HG03442 (cell line): ENCODE measurements at regions not wholly inside any gene's neighbourhood (a gene's known extent, or its start where the extent isn't known, plus 50 kb on each side); places are given as distances from the start of the nearest gene placed in this dataset.

ENCODE experiments used
- ATAC-seq: cut with Tn5 transposase; IDR thresholded peaks from one replicate; pipeline ENCODE4 v1.9.1; 2021; ENCODE audit warnings: mild to moderate bottlenecking, moderate library complexity; ENCODE audit not compliant: unreplicated experiment

DNA sequence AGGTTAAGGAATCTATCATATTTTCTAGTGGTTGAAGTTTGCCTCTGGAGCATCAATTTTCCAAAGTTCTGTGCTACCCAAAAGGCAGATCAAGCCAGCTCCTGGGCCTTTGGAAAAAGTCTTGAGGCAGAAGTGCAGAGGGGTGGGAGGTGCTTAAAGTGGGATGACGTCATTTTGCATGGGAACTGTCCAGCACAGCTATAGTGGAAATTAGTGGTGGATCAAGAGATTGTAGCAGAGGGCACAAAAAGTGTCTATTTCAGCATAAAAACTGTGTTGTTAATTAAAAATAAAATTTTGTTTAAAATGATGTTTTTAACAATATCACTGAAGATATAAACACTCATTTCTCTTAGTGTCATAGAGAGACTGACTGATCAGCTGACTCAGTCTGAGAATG is 221.9 kb downstream of the LRRN1 start:
- no peak for ATAC-seq

DNA sequence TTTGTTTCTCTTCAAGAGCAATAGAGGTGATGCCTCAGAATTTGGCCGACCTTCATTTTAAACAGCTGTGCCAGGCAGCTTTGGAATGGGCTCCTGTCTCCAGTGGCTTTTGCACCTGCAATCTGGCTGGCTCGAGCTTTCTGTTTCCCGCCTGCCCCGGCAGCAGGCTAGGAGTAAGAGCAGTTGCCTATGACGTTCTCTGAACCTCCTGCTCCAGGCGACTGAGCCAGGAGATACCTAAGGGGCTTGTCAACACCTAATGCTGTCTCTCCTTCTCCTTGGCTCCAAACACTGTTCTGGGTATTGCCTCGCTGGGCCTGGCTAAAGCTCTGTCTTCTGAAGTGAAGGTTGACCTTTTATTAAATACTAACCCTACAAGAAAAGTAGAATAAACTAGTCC is 229.9 kb downstream of the LRRN1 start:
- ATAC-seq, result no peak

DNA sequence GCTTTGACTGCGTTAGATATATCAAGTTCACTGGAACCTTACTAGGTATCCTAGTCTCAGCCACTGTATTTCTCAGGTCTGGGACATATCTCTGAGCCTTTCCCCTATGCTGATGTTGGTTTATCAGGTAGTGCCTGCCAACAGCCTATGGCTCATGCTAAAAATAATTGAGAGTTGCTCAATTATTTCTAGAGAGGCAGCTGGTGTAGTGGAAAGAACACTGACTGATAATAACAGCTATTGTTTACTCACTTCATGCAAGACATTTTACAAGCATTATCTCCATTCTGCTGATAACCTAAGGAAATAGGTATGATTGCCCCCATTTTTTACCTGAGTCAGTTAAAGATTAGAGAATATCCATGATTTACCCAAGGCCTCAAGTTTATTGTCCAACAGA is 231.4 kb downstream of the LRRN1 start:
- ATAC-seq, result no peak

DNA sequence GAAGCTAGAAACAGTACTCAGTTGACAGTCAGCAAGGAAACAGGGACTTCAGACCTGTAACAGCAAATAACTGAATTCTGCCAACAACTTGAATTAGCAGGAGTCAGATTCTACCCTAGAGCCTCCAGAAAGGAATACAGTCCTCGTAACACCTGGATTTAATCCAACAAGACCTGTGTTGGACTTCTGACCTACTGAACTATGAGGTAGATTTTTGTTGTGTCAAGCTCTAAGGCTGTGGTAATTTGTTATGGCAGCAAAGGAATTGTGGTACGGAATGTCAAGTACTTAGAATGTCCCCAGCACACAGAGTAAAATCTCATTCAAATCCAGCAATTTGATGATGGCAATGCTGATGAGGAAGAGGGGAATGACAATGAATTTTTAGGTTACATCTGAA is 234.1 kb downstream of the LRRN1 start:
- no peak for ATAC-seq

DNA sequence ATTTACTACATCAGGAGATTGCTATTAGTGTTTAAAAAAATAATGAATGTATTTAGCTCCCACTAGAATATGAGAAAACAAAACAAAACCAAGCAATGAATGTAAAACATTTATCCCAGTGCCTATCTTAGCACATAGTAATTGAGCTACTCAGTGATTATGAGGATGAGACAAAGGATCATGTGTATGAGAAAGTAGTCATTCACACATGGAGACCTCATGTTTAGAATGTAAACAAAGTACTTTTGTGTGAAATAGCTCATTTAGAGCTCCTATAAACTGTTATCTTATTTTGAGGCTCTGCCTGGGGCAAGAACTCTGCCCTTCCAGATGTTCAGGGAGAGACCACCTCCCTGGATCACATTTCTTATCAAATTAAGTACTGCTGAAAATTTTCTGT is 236.8 kb downstream of the LRRN1 start:
- ATAC-seq, result no peak

- ATAC-seq, result no peak
Observed at GRCh38 chr3:4038351-4038750, 239.1 kb downstream of the LRRN1 start.

DNA sequence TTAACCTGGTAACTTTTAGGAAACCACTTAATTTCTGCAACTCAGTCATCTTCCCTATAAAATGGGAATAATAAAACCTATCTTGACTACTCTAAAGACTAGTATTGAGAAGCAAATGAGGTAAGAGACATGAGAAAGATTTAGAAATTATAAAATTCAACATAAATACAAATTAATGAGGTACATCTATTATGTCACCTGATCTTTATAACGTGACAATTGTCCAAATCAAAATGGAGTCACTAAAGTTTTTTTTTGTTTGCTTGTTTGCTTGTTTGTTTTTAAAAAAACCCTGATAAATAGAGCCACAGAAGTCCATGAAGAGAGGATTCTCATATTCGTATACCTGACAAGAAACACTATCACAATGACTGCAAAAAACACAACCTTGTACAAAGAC is 242.8 kb downstream of the LRRN1 start:
- ATAC-seq, result no peak

GRCh38 chr3:4042869-4043268 is 243.6 kb downstream of the LRRN1 start:
- ATAC-seq, result no peak

DNA sequence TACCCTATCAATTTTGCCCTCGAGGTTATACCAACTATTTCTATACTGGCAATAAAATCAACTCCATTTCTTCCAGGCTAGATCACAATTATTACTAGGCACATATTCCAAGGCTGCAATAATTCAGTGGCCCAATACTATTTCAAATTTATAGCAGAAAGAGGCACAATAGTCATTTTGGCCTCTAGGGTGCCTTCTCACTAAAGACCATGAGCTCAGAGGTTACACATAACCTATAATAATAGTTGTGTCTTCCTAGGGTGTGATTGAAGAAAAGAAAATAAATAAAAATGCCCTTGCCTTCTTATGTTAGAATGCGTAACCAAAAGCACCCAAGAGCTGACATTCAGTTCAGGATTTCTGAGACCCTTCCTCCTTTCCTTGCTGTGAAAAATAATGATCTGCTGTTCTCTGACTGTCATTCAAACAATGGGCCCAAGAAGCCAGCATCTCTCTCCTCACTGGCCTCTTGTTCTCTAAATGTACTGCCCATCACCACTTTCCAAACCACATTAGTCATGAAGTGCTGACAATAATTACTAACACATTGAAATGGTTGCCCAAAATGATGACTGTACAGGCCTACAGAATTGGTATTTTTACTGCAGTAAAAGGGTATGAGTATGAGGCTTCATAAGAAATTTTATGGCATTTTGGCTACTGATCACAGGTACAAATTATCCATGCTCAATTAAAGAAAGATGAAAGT is 244.8 kb downstream of the LRRN1 start:
- ATAC-seq, result no peak

- no peak for ATAC-seq
Observed at GRCh38 chr3:4044619-4045018, 245.4 kb downstream of the LRRN1 start.

DNA sequence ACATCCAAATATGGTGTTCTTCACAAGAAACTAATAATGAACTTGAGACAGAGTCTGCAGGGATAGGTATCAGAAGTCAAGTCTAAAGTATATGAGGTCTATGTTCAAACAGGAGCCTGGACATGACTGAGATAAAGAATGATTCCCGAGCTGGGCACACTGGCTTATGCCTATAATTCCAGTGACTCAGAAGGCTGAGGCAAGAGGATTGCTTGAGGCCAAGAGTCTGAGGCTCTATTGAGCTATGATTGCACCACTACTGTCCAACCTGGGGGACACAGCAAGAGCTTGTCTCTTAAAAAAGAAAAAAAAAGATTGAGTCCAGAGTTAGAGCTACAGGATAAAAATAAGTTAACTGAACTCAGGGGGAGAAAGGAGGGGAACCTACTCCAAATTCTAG is 246.5 kb downstream of the LRRN1 start:
- ATAC-seq, result no peak

DNA sequence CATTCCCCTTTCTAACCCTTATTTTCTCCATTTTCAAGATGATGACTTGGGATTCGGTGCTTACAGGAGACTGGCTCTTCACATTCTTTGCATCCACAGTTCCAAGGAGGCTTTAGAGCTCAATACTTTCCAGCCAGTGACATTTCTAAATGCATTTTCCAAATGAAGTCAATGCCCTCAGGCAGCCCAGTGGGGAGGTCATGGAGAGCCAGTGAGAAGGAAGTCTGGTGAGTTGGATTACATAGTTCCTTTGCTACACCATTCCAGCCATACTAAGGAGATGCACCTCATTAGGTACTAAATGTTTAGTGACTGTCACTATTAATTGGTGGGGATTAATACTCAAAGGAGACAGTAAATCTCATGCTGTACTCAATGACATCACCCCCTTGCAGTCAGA is 248.1 kb downstream of the LRRN1 start:
- ATAC-seq, result no peak

DNA sequence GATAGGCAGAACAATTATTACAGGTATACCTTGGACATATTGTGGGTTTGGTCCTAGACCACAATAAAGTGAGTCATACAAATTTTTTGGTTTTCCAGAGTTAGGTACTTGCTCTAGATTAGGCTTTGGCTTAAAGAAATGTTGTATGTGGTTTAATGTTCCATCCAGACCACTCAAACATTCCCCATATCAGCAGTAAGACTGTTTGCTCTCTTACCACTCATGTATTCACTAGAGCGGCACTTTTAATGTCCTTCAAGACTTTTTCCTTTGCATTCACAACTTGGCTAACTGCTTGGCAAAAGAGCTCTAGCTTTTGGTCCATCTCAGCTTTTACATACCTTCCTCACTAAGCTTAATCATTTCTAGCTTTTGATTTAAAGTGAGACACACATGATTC is 250.5 kb upstream of the SETMAR start:
- ATAC-seq, result no peak

DNA sequence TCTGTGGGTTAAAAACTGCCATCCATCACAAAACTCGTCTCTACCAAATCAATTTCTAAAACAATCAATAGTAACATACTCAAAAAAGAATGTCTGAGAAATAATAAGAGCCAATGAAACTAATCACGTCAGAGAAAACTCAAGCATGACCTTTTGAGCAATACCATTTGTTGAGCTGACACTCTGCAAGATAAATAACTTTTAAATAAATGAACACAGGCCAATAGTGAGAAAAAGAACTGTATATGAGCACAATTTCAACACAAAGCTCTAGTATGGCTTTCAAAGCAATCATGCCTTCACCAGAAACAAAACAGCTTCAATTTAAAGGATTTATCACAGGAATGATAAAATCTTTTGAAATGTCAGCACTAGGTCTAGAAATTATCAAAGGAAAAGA is 249.2 kb upstream of the SETMAR start:
- no peak for ATAC-seq

DNA sequence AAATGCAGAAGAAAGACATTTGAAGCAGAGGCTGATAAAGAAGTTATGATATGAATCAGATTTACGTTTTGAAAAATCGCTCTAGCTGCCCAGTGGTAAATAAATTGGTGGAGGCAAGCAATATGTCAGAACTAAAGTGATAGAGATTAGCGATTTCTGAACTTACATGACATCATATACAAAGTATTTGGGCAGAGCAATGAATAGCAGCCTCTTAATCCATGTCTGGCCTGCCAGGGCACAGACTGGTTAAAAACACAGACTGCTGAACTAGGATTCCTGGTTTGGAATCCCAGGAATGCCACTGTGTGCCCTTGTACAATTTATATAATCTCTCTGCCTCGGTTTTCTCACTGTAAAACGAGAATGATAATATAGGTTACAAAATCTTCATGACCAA is 243.1 kb upstream of the SETMAR start:
- no peak for ATAC-seq

DNA sequence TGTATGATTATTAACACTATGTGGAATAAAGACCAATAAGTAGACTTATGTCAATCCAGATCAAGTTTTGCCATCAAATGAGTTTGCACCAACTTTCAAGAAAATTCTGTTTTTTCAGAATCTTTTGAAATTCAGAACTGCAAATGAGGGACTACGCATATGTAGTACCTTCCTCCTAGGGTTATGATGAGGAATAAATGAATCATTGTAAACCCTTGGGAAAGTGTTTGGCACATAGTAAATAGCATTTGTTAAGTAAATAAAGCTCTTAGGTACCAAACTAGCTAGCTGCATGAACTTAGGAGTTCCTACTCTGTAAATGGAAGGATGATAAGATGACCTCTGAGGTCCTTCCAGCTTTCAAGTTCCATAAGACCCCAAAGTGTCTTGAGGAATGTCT is 242.6 kb upstream of the SETMAR start:
- ATAC-seq, result no peak

- no peak for ATAC-seq
Observed at GRCh38 chr3:4061195-4061594, 242.0 kb upstream of the SETMAR start.

- ATAC-seq, result no peak
Observed at GRCh38 chr3:4061783-4062360, 241.3 kb upstream of the SETMAR start.

DNA sequence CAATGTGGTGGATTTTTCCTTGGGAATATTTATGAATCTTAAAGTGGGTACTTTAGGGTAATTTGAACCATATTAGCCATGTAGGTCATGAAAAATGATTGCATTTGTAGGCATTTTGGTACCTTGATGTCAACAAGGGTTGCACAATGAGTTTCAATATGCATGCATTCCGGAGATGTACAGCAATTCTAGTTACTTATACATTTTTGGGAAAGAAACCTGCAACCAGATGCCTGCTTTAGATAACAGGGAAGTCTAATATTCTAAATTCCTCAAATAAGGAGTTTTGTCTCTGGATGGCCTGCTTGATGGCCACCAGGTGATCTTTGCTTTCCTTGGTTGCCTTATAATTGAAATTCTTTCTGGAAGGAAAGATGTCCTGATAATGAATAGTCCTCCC is 240.5 kb upstream of the SETMAR start:
- ATAC-seq, result no peak

DNA sequence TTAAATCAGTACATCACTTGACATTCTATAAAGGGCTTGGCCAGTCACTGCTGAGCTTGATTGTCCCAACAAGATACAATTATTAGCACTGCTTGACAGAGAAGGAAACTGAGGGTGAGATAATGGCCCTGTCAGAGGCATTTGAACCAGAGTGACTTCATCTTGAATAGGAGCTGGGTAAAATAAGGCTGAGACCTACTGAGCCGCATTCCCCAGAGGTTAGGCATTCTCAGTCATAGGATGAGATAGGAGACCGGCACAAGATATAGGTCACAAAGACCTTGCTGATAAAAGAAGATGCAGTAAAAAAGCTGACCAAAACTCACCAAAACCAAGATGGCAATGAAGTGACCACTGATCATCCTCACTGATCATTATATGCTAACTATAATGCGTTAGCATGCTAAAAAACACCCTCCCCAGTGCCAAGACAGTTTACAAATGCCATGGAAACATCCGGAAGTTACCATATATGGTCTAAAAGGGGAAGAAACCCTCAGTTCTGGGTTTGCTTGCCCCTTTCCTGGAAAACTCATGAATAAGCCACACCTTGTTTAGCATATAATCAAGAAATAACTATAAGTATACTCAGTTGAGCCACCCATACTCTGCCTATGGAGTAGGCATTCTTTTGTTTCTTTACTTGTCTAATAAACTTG is 239.1 kb upstream of the SETMAR start:
- no peak for ATAC-seq

GRCh38 chr3:4065085-4065484 is 238.1 kb upstream of the SETMAR start:
- no peak for ATAC-seq

GRCh38 chr3:4065554-4065953 is 237.6 kb upstream of the SETMAR start:
- ATAC-seq, result no peak

DNA sequence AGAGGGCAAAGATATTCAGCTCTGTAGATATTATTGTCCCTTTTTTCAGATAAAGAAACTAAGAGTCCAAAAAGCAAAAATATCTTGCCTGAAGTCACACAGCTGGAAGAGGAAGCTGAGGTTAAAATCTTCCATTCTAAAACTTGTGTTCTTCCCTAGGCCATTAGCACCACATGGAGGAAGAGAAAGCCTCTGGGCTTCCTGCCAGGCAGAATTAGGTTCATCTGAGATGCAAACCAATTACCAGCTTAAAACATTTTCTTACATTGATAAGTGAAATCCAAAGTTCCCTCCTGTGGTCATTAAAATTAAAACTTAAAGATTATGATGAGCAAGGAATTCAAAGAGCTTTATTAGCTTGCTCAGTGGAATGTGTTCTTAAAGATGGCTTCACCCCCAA is 235.3 kb upstream of the SETMAR start:
- ATAC-seq, result no peak
